NCI-H2227 treated with DMSO at 0.1 percent for 48 hours (cell line): ENCODE measurements at regions not wholly inside any gene's neighbourhood (a gene's known extent, or its start where the extent isn't known, plus 50 kb on each side); places are given as distances from the start of the nearest gene placed in this dataset.

Experiments
- DNase-seq: peaks from one replicate; lab custom pipeline; 2025; lab: John Stamatoyannopoulos, UW

DNA sequence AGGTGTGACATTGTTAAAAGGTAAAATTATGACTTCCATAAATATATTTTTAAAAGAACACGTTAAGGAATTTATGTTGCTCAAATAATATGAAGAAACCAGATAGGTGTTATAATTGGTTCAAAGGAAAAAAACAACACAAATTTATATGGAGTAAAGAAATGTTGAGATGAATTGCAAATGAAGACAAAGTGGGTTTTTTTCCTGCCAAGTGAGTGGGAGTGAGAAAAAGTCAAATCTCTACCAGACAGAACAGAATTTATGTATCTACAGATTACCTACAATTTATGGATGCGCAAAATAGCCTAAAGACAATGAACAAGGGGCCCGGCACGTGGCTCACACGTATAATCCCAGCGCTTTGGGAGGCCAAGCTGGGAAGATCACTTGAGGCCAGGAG is 159.7 kb upstream of the SLC1A4 start:
- DNase-seq = no peak

GRCh38 chr2:64831134-64831976 is 157.8 kb upstream of the SLC1A4 start:
- DNase-seq = no peak

GRCh38 chr2:64831977-64832328 is 157.2 kb upstream of the SLC1A4 start:
- no peak for DNase-seq

GRCh38 chr2:64832936-64833335 is 156.3 kb upstream of the SLC1A4 start:
- DNase-seq = no peak

DNA sequence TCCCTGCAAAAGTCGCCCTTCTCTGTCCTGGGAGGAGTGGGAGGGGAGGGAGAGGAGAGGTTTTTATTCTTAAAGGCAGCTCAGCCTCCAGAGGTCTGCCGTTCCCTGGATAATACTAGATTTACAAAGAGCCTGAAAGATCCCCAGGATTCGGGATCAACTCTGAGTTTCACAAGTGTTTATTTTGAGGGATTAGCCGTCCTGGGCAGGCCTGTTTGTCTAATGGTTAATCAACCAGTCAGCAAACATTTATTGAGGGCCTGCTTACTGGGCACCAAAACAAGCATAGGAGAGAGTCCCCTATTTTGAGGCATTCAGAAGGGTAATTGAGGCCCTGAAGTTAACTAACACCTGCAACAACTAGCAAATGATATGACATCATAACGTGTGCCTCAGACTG is 152.6 kb upstream of the SLC1A4 start:
- DNase-seq = no peak

GRCh38 chr2:64837116-64837731 is 152.0 kb upstream of the SLC1A4 start:
- DNase-seq = no peak

GRCh38 chr2:64837925-64838641 is 151.1 kb upstream of the SLC1A4 start:
- no peak for DNase-seq

GRCh38 chr2:64838817-64839216 is 150.4 kb upstream of the SLC1A4 start:
- no peak for DNase-seq

DNA sequence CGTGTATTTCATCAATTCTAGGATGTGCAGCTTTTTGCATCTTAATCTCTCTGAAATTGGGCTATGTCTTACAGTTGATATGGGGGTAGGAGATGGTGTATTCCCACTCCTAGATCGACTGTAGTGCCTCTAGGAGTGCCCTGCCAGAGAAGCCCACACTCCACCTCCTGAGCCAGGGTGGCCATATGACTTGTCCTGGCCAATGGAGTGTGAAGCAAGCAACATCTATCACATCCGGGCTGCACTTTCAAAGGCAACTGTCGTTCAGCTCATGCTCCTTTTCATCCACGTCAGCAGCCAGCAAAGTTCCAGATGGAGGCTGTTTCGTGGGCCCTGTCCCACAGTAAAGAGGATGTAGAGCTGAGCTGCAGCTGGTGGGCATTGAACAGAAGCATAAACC is 149.4 kb upstream of the SLC1A4 start:
- DNase-seq = no peak

GRCh38 chr2:64840426-64840881 is 148.7 kb upstream of the SLC1A4 start:
- no peak for DNase-seq

GRCh38 chr2:64841461-64841860 is 147.7 kb upstream of the SLC1A4 start:
- DNase-seq = no peak

- DNase-seq = no peak
These were observed 147.2 kb upstream of the SLC1A4 start for GRCh38 chr2:64842030-64842429.

GRCh38 chr2:64844087-64844486 is 145.1 kb upstream of the SLC1A4 start:
- no peak for DNase-seq

DNA sequence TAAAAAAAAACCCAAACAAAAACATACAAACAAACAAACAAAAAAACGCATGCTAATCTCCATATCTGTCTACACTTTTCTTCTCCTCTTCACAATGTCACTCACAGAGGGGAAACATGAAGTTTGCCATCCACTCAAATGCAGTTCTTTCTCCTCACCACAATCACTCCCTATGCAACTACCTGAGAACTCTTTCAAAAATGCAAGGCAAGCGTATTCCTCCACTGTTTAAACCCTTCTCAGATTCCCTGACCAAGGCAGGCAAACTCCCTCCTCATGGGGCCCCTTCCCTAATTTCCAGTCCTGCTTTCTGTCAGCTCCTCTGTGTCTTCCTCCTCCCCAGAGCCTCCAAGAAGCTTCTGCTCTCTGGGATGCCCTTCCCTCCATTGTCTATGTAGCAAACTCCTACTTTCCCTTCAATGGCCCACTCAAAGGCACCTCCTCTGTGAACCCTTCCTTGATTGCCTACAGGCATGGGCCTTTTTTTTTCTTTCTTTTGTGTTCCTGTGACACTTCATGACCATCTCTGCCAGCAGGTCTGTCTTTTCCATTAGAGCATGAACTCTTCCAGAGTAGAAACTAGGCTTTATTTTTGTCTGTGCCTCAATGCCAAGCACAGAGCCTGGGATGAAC is 143.8 kb upstream of the SLC1A4 start:
- DNase-seq = no peak

GRCh38 chr2:64846177-64846576 is 143.0 kb upstream of the SLC1A4 start:
- DNase-seq = no peak

DNA sequence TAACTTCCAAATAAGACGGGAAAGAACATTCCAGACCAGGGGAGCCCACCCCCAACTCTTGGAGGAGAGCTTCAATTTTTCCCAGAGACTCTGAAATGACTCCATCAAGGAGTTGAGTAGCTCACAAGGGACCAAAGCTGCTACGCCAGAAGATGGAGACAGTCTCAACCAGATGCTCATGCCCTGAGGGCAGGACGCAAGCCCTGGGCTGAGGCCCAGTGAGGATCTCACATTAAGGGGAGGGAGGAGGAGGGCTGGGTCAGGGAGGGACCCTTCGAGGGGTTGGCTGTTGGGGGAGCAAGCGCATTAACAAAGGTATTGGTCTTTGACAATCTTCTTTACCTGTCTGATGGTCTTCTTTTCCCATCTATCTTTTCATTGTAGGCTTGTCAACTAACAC is 141.3 kb upstream of the SLC1A4 start:
- no peak for DNase-seq

DNA sequence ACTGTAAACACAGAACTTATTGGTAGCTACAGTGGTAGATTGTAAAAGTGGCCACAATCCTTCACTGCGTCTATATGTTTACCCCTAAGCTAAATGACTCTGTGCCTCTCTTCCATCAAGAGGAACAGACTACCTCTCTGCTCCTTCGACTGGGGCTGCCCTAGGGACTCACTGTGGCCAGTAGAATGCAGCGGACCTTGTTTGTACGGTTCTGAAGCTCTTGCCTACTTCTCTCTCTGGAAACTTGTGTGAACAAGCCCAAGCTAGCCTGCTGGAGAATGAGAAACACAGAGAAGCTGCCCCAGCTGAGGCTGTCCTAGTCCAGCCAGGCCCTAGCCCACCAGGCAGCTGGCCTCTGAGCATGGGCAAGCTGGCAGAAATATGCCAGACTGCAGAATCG is 140.8 kb upstream of the SLC1A4 start:
- no peak for DNase-seq

- no peak for DNase-seq
These were observed 140.3 kb upstream of the SLC1A4 start for GRCh38 chr2:64848945-64849344.

DNA sequence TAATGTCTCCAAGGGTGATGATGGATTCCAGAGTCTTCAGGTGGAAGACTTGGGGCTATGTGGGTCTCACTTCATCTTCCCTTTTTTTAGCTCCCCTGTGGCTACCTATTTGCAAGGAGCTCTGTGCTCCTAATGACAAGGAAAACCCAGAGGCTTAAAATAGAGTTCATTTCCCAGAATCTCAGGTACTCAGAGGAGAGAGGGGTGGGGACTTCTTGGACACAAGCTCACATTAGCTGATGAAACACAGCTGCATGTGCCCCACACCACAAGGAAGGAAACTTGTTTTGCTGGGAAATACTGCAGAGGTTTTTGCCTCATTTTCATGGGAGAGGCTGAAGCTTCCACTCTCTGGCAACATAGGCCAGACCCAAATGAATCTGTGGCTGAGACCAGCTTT is 138.6 kb upstream of the SLC1A4 start:
- DNase-seq = no peak

DNA sequence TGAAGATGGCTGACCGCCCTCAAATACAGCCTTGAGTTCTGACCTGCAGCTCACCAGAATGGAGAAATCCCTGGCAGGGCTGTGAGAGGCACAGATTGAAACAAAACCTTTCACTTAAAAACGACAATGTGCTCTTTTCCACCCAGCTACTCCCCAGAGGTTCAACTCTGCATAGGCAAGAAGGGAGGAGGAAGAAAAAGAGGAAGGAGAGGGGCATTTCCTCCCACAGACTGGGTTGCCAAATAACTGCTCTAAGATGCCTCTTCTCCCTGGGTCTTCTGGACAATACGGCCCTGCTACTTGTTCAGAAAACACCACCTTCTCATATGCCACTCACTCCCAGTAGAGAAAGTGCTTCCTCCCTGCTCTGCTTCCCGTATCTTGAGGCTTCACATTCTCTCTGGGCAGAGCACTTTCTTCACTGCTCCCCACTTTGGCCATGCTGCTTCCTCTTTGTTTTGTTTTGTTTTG is 136.4 kb upstream of the SLC1A4 start:
- no peak for DNase-seq

GRCh38 chr2:64853306-64853705 is 135.9 kb upstream of the SLC1A4 start:
- no peak for DNase-seq

GRCh38 chr2:64853894-64854293 is 135.3 kb upstream of the SLC1A4 start:
- DNase-seq = no peak
